ENCODE measurements at regions not wholly inside any gene's neighbourhood (a gene's known extent, or its start where the extent isn't known, plus 50 kb on each side); places are given as distances from the start of the nearest gene placed in this dataset.
A peak's percentile ranks its signal among the peaks of the same experiment; 100 is the strongest.

GRCh38 chr5:90185897-90186468 lies 223.6 kb downstream of the CETN3 start:
- DNase-seq = no peak

GRCh38 chr5:90184764-90185163 lies 224.8 kb downstream of the CETN3 start:
- DNase-seq = no peak

- DNase-seq = no peak
Observed at GRCh38 chr5:90182726-90183125, 226.8 kb downstream of the CETN3 start.

GRCh38 chr5:90174236-90174635 lies 235.3 kb downstream of the CETN3 start:
- no peak for DNase-seq

GRCh38 chr5:90173299-90174030 lies 236.1 kb downstream of the CETN3 start:
- peak; percentile 52 for DNase-seq

- DNase-seq = no peak
Observed at GRCh38 chr5:90171466-90171865, 238.1 kb downstream of the CETN3 start.

GRCh38 chr5:90170261-90170660 lies 239.3 kb downstream of the CETN3 start:
- no peak for DNase-seq

GRCh38 chr5:90169078-90169477 lies 240.5 kb downstream of the CETN3 start:
- DNase-seq = no peak

GRCh38 chr5:90168399-90168798 lies 241.2 kb downstream of the CETN3 start:
- DNase-seq = no peak

- no peak for DNase-seq
Observed at GRCh38 chr5:90166816-90167215, 242.7 kb downstream of the CETN3 start.

GRCh38 chr5:90162324-90162723 lies 247.2 kb downstream of the CETN3 start:
- DNase-seq = no peak

- DNase-seq = peak; percentile 40
Observed at GRCh38 chr5:90161414-90161813, 248.1 kb downstream of the CETN3 start.

GRCh38 chr5:90158131-90158530 lies 251.4 kb downstream of the CETN3 start:
- DNase-seq = no peak

GRCh38 chr5:90153031-90153430 lies 256.5 kb downstream of the CETN3 start:
- DNase-seq = no peak

- DNase-seq = peak; percentile 40
Observed at GRCh38 chr5:90144625-90145327, 264.8 kb downstream of the CETN3 start.

- no peak for DNase-seq
Observed at GRCh38 chr5:90142541-90142940, 267.0 kb downstream of the CETN3 start.

GRCh38 chr5:90141984-90142383 lies 267.6 kb downstream of the CETN3 start:
- no peak for DNase-seq

- no peak for DNase-seq
Observed at GRCh38 chr5:90136952-90137528, 272.5 kb downstream of the CETN3 start.

GRCh38 chr5:90135779-90136378 lies 273.7 kb downstream of the CETN3 start:
- DNase-seq = no peak

GRCh38 chr5:90134892-90135291 lies 274.7 kb downstream of the CETN3 start:
- peak; percentile 82 for DNase-seq

- DNase-seq = no peak
Observed at GRCh38 chr5:90134381-90134780, 275.2 kb downstream of the CETN3 start.

- DNase-seq = no peak
Observed at GRCh38 chr5:90133941-90134340, 275.6 kb downstream of the CETN3 start.

GRCh38 chr5:90131383-90132133 lies 278.0 kb downstream of the CETN3 start:
- no peak for DNase-seq

All from NCI-H226 (cell line).